ENCODE measurements at regions not wholly inside any gene's neighbourhood (a gene's known extent, or its start where the extent isn't known, plus 50 kb on each side); places are given as distances from the start of the nearest gene placed in this dataset.

DNA sequence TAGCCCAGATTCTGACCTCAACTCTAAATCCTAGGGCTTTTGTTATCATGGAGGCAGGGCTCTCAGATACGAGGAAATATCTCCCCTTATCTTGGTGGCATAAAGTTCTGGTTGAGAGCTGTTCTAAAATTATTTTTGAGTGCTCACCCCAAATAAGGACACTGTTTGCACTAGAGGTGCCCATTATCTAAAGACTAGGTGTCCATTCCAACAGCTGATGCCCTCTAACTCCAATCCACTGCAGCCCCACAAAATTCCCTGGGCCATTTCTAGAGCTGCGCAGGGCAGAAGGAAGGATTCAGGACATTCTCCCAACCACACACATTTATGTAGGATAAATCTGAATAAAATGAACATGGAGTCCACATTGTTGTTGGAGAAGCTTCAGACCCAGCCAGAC, 301.9 kb downstream of the FGFR2 start:
- Histone ChIP-seq H3K27ac (no peak overlapping the region), H3K36me3 (no peaks in the 10 kb centered on the region), H3K27me3 (no peaks in the 10 kb centered on the region), H3K4me1 (ENCODE audit: control insufficient read depth in 1 of 2, insufficient read depth in 1 of 2, low read depth in 1 of 2, low read length in 1 of 2) (no peaks in the 10 kb centered on the region), H3K4me3 (ENCODE audit: low read depth in 1 of 2, low read length in 1 of 2) (no peak overlapping the region), H3K9me3 (no peaks in the 10 kb centered on the region)
- TF ChIP-seq, protein P1, sequence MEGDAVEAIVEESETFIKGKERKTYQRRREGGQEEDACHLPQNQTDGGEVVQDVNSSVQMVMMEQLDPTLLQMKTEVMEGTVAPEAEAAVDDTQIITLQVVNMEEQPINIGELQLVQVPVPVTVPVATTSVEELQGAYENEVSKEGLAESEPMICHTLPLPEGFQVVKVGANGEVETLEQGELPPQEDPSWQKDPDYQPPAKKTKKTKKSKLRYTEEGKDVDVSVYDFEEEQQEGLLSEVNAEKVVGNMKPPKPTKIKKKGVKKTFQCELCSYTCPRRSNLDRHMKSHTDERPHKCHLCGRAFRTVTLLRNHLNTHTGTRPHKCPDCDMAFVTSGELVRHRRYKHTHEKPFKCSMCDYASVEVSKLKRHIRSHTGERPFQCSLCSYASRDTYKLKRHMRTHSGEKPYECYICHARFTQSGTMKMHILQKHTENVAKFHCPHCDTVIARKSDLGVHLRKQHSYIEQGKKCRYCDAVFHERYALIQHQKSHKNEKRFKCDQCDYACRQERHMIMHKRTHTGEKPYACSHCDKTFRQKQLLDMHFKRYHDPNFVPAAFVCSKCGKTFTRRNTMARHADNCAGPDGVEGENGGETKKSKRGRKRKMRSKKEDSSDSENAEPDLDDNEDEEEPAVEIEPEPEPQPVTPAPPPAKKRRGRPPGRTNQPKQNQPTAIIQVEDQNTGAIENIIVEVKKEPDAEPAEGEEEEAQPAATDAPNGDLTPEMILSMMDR (IDR thresholded peaks at IDR 0.05): no peak

DNA sequence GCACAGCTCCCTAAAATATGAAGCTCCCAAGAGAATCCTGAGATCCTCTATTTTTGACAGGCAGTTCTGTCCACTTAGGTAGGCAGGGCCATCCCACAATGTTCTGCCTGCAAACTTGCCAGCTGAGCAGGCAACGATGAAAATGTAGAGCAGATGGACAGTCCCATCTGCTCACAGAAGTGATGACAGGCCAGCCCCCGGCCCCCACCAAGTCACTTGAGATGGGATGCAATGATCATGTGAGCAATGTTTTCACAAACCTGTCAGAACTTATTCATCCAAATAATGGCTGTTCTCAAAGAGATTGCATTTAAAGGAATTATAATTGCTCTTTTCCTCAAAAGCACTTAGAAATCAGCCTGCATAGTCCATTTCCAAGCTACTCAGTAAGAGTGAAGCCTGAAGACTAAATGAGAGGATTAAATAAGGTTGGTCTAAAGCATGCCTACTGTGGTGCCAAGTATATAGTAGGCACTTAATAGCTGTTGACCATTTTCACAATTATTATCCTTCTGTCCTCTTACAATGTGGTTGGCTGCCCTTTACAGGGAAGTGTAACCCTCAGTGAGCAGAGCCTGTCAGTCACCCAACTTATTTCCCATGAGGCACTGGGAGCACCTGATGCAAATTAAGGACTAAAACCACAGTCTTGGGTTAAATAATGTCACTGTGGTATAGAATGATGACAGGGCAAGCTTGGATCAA, 301.2 kb downstream of the FGFR2 start:
- Histone ChIP-seq H3K27ac (no peak overlapping the region), H3K27me3 (no peaks in the 10 kb centered on the region), H3K9me3 (no peaks in the 10 kb centered on the region), H3K4me3 (ENCODE audit: low read depth in 1 of 2, low read length in 1 of 2) (no peak overlapping the region), H3K36me3 (no peaks in the 10 kb centered on the region), H3K4me1 (ENCODE audit: control insufficient read depth in 1 of 2, insufficient read depth in 1 of 2, low read depth in 1 of 2, low read length in 1 of 2) (no peaks in the 10 kb centered on the region)
- TF ChIP-seq, protein P1 (IDR thresholded peaks at IDR 0.05): no peak

DNA sequence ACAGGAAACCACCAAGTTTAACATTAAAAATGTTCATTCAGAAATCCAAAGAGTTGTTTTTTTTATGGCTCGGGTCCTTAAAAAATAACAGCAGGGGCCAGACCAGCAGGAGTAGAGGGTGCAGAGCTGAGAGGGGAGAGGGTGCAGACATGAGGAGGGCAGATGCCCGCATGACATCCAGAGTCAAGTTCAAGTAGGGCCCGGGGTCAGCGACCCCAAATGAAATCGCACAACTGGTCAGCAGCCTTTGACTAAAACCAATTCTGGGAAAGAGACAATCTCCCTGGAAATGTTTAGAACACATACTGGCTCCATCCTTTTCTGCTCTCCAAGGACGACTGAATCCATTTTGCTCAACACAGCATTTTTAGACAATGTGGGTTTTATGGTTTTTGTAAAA, 297.5 kb downstream of the FGFR2 start:
- H3K27ac ChIP-seq: no peak overlapping the region
- H3K36me3 ChIP-seq: no peaks in the 10 kb centered on the region
- H3K27me3 ChIP-seq: no peaks in the 10 kb centered on the region
- TF ChIP-seq, protein P1 (IDR thresholded peaks at IDR 0.05): no peak
- no peaks in the 10 kb centered on the region for H3K9me3 ChIP-seq
- H3K4me3 ChIP-seq (ENCODE audit: low read depth in 1 of 2, low read length in 1 of 2): no peak overlapping the region
- no peaks in the 10 kb centered on the region for H3K4me1 ChIP-seq (ENCODE audit: control insufficient read depth in 1 of 2, insufficient read depth in 1 of 2, low read depth in 1 of 2, low read length in 1 of 2)

DNA sequence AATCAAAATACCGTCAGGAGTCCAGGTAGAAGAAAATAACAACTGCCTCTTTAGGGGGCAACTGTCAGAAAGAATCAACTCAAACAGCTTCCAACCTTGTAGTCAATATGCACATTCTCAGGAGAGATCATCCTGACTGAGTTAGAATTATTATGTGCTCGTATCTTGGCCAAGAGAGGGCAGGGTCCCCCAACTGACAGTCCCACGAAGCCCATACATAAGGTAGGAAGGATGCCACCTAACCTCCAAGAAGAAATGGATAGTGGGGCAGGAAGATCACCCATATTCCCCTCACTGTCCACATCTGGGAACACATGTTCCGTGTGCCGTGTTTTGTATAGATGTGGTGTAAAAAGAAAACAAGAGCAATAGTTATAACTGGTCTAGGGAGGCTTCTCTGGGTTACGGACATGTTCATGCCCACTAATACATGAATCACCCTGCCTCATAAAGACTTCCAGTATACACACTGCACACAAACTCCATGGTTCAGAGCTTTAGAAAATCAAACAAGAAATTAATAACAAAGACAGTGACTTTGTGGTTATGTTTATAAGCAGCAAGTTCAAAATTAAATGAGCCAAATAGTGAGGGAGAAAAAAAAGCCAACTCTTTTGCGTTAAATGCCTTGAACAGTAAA, 295.6 kb downstream of the FGFR2 start:
- H3K27me3 ChIP-seq: no peaks in the 10 kb centered on the region
- H3K27ac ChIP-seq: no peak overlapping the region
- no peak overlapping the region for H3K4me3 ChIP-seq (ENCODE audit: low read depth in 1 of 2, low read length in 1 of 2)
- no peaks in the 10 kb centered on the region for H3K4me1 ChIP-seq (ENCODE audit: control insufficient read depth in 1 of 2, insufficient read depth in 1 of 2, low read depth in 1 of 2, low read length in 1 of 2)
- TF ChIP-seq, protein P1 (IDR thresholded peaks at IDR 0.05): no peak
- no peaks in the 10 kb centered on the region for H3K9me3 ChIP-seq
- no peaks in the 10 kb centered on the region for H3K36me3 ChIP-seq

DNA sequence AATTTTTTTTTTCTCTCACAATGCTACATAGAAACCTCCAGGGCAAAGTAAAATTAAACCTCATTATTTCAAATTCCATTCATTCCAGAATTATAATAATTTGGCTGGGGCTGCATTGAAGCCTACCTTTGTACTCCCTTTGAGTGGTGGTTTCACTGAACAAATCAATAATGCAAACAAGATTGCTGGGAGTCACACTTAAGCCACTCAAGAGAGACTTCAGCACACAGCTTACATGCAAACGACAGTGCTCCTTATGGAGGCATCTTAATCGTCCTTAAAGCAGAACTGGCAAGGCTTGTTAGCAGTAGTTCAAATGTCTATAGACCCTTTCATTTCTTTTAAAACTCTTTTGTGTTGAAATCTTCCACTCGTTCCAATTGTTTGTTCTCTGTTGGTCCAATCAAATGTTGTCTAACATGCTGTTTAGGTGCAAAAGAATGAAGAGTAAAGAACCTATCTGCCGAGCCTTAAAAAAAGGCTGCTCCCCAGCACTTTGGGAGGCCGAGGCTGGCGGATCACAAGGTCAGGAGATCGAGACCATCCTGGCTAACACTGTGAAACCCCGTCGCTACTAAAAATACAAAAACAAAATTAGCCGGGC, 294.9 kb downstream of the FGFR2 start:
- H3K4me3 ChIP-seq (ENCODE audit: low read depth in 1 of 2, low read length in 1 of 2): no peak overlapping the region
- H3K36me3 ChIP-seq: no peaks in the 10 kb centered on the region
- H3K9me3 ChIP-seq: no peaks in the 10 kb centered on the region
- no peaks in the 10 kb centered on the region for H3K4me1 ChIP-seq (ENCODE audit: control insufficient read depth in 1 of 2, insufficient read depth in 1 of 2, low read depth in 1 of 2, low read length in 1 of 2)
- no peaks in the 10 kb centered on the region for H3K27me3 ChIP-seq
- TF ChIP-seq, protein P1 (IDR thresholded peaks at IDR 0.05): no peak
- H3K27ac ChIP-seq: no peak overlapping the region

Measured in neutrophil (primary cell).